ENCODE measurements at regions not wholly inside any gene's neighbourhood (a gene's known extent, or its start where the extent isn't known, plus 50 kb on each side); places are given as distances from the start of the nearest gene placed in this dataset.

DNA sequence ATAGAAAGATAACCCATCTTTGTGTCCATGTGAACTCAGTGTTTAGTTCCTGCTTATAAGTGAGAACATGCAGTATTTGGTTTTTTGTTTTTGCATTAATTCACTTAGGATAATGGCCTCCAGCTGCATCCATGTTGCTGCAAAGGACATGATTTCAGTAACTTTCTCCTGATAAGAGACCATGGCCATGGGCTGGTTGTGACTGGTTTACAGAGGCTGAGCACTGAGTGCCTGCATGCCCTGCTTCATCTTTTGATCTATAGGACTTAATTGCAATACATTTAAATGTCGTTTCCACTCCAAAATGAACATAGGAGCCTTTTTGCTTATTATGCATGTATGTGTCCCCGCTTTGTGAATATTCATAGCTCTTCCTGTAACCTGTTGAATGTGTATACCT is 101.3 kb upstream of the IGFBP3 start:
- TF ChIP-seq CTCF (IDR thresholded peaks at IDR 0.05 in 2 of 3, conservative IDR thresholded peaks at IDR 0.05 in 1 of 3; ENCODE audit: borderline replicate concordance in 1 of 3, insufficient read depth in 1 of 3, low read depth in 2 of 3, low read length in 2 of 3), result no peak
- TF ChIP-seq RAD21 (IDR thresholded peaks at IDR 0.05; ENCODE audit: low read depth), result no peak
- TF ChIP-seq ZFX (IDR thresholded peaks at IDR 0.05), result no peak
- TF ChIP-seq ZNF274 (IDR thresholded peaks at IDR 0.05; ENCODE audit: low read depth, low read length), result no peak
- no peak for TF ChIP-seq JUND (IDR thresholded peaks at IDR 0.05)
